GM23338 (cell line): ENCODE measurements at regions not wholly inside any gene's neighbourhood (a gene's known extent, or its start where the extent isn't known, plus 50 kb on each side); places are given as distances from the start of the nearest gene placed in this dataset.
"Not testable (repeated sequence)": the region's sequence is repeated elsewhere in the genome, so short reads cannot be mapped to it uniquely, and the experiment has no call there.

Experiments used
- ATAC-seq: fragments of 200-7000 bp; cut with Tn5 transposase; 3 replicates; pipeline ENCODE4 v1.9.1; 2020
- DNase-seq: peaks from one replicate; pipeline ENCODE4 v3.0.0-alpha.2; 2015; ENCODE audit warnings: low spot score
- H2AFZ ChIP-seq: fragments of 200-600 bp; sonication (generic); 2 replicates; pipeline ENCODE4 v1.8.0; 2016; ENCODE audit warnings: antibody characterized with exemption, mild to moderate bottlenecking, moderate library complexity
- H3F3A ChIP-seq: fragments of 200-600 bp; sonication (generic); replicated peaks from 2 replicates; pipeline ENCODE4 v1.8.0; 2017; ENCODE audit warnings: antibody characterized with exemption, mixed run types, low read depth
- H3K27ac ChIP-seq: fragments of 200-600 bp; sonication (generic); 2 replicates; pipeline ENCODE4 v1.6.1; 2016; ENCODE audit warnings: low read depth
- H3K27me3 ChIP-seq: fragments of 200-600 bp; sonication (generic); 2 replicates; pipeline ENCODE4 v1.8.0; 2016; ENCODE audit warnings: mild to moderate bottlenecking, mixed run types, moderate library complexity; ENCODE audit not compliant: insufficient read depth
- H3K36me3 ChIP-seq: fragments of 200-600 bp; sonication (generic); 2 replicates; pipeline ENCODE4 v1.8.0; 2016; ENCODE audit warnings: mild to moderate bottlenecking; ENCODE audit not compliant: insufficient read depth
- H3K4me1 ChIP-seq: fragments of 200-600 bp; sonication (generic); 2 replicates; pipeline ENCODE4 v1.8.0; 2016; ENCODE audit warnings: mild to moderate bottlenecking, moderate library complexity; ENCODE audit not compliant: insufficient read depth
- H3K4me2 ChIP-seq: fragments of 200-600 bp; sonication (generic); 2 replicates; pipeline ENCODE4 v1.7.1; 2017; ENCODE audit warnings: mixed run types
- H3K4me3 ChIP-seq: fragments of 200-600 bp; sonication (generic); 2 replicates; pipeline ENCODE4 v1.6.1; 2016; ENCODE audit warnings: mixed run types
- H3K79me2 ChIP-seq: fragments of 200-600 bp; sonication (generic); replicated peaks from 2 replicates; pipeline ENCODE4 v1.8.0; 2017; ENCODE audit warnings: mild to moderate bottlenecking; ENCODE audit not compliant: insufficient read depth
- H3K9me2 ChIP-seq: fragments of 200-600 bp; sonication (generic); 2 replicates; pipeline ENCODE4 v1.8.0; 2017; ENCODE audit not compliant: insufficient read depth
- H4K20me1 ChIP-seq: fragments of 200-600 bp; sonication (generic); replicated peaks from 2 replicates; pipeline ENCODE4 v1.8.0; 2017; ENCODE audit warnings: mild to moderate bottlenecking; ENCODE audit not compliant: insufficient read depth
- H3K27ac Mint-ChIP-seq: 2 replicates; pipeline ENCODE4 v1.8.0; 2020; ENCODE audit warnings: inconsistent platforms, mild to moderate bottlenecking, moderate library complexity, mixed read lengths
- H3K27me3 Mint-ChIP-seq: 3 replicates; pipeline ENCODE4 v1.8.0; 2022; ENCODE audit warnings: low read depth, mild to moderate bottlenecking, moderate library complexity, mixed read lengths, inconsistent platforms; ENCODE audit not compliant: insufficient read depth, poor library complexity
- H3K36me3 Mint-ChIP-seq: 3 replicates; pipeline ENCODE4 v1.8.0; 2021; ENCODE audit warnings: low read depth, mild to moderate bottlenecking, inconsistent platforms, moderate library complexity, mixed read lengths
- H3K4me1 Mint-ChIP-seq: 3 replicates; pipeline ENCODE4 v1.8.0; 2020; ENCODE audit warnings: mild to moderate bottlenecking, inconsistent platforms, mixed read lengths
- H3K4me3 Mint-ChIP-seq: 3 replicates; pipeline ENCODE4 v1.8.0; 2021; ENCODE audit warnings: moderate library complexity, mild to moderate bottlenecking, inconsistent platforms, mixed read lengths
- H3K9me3 Mint-ChIP-seq: 3 replicates; pipeline ENCODE4 v1.8.0; 2020; ENCODE audit warnings: moderate library complexity, mild to moderate bottlenecking, inconsistent platforms, mixed read lengths
- CREB1 ChIP-seq: fragments of 250-450 bp; sonication (Bioruptor Pico); IDR thresholded peaks from 2 replicates; pipeline ENCODE4 v1.5.0; 2020; ENCODE audit warnings: low read depth, mild to moderate bottlenecking, moderate library complexity
- CTCF ChIP-seq, 2 experiments: fragments of 200-600 bp in 1 of 2; sonication (generic) in 1 of 2; conservative IDR thresholded peaks; 2 replicates each; pipeline versions ENCODE4 v1.5.1 to v1.6.1; 2016 to 2017; ENCODE audit warnings: antibody characterized with exemption in 2 of 2, low read depth in 2 of 2, mild to moderate bottlenecking in 2 of 2, moderate library complexity in 1 of 2
- ETS1 ChIP-seq: IDR thresholded peaks from 2 replicates; pipeline ENCODE4 v1.6.1; 2016; ENCODE audit warnings: antibody characterized with exemption
- JUNB ChIP-seq: IDR thresholded peaks from one replicate; pipeline ENCODE4 v1.6.1; 2016; ENCODE audit warnings: antibody characterized with exemption; ENCODE audit not compliant: unreplicated experiment
- POLR2AphosphoS5 ChIP-seq: IDR thresholded peaks from 2 replicates; pipeline ENCODE4 v1.6.1; 2016; ENCODE audit warnings: antibody characterized with exemption, low read depth
- REST ChIP-seq: IDR thresholded peaks from one replicate; pipeline ENCODE4 v1.6.1; 2018; ENCODE audit warnings: antibody characterized with exemption; ENCODE audit not compliant: unreplicated experiment

- H2AFZ ChIP-seq = no peak overlapping the region
- Mint-ChIP-seq H3K36me3 (no peaks in the 10 kb centered on the region), H3K4me1 (peaks cover 10% of the 10 kb centered on the region), H3K27me3 (no peaks in the 10 kb centered on the region), H3K27ac (no peak overlapping the region), H3K4me3 (no peak overlapping the region), H3K9me3 (no peaks in the 10 kb centered on the region; the same call in 2 of the 3 replicates)
- H3K4me2 ChIP-seq = no peak overlapping the region
- H3F3A ChIP-seq = no peaks in the 10 kb centered on the region
- H3K79me2 ChIP-seq = no peaks in the 10 kb centered on the region
- H3K4me3 ChIP-seq = no peak overlapping the region
- H4K20me1 ChIP-seq = no peaks in the 10 kb centered on the region
- peaks cover 6% of the 10 kb centered on the region; the same call in 1 of the 2 replicates for H3K4me1 ChIP-seq
- H3K9me2 ChIP-seq = no peaks in the 10 kb centered on the region
- no peak overlapping the region for H3K27ac ChIP-seq
- H3K36me3 ChIP-seq = no peaks in the 10 kb centered on the region
- ATAC-seq (no peak), DNase-seq (peak; percentile 57)
- no peaks in the 10 kb centered on the region for H3K27me3 ChIP-seq
- TF ChIP-seq CTCF (conservative IDR thresholded peaks at IDR 0.05; ENCODE audit: low read depth in 2 of 2) (peak; percentile 64 to 72), ETS1 (no peak)
Measured at GRCh38 chrX:17944833-17945497, 83.9 kb upstream of the RAI2 start.

GRCh38 chrX:17941171-17941570 lies 80.1 kb upstream of the RAI2 start:
- not testable (repeated sequence) for H3K36me3 Mint-ChIP-seq, H3K27me3 ChIP-seq, H3K4me3 Mint-ChIP-seq, H4K20me1 ChIP-seq, H3K9me2 ChIP-seq, H3F3A ChIP-seq, H2AFZ ChIP-seq, DNase-seq, H3K9me3 Mint-ChIP-seq, H3K27ac ChIP-seq, ATAC-seq, H3K79me2 ChIP-seq, H3K36me3 ChIP-seq, H3K4me1 ChIP-seq, H3K27me3 Mint-ChIP-seq, H3K27ac Mint-ChIP-seq, H3K4me2 ChIP-seq, H3K4me3 ChIP-seq
- H3K4me1 Mint-ChIP-seq = peaks cover 11% of the 10 kb centered on the region

- Mint-ChIP-seq H3K4me3 (no peak overlapping the region), H3K9me3 (no peaks in the 10 kb centered on the region; the same call in 2 of the 3 replicates), H3K4me1 (peaks cover 11% of the 10 kb centered on the region), H3K27me3 (peaks cover 1% of the 10 kb centered on the region), H3K27ac (no peak overlapping the region), H3K36me3 (no peaks in the 10 kb centered on the region)
- H3K27me3 ChIP-seq = no peaks in the 10 kb centered on the region
- no peaks in the 10 kb centered on the region for H3F3A ChIP-seq
- DNase-seq = no peak
- no peak for ATAC-seq
- no peak overlapping the region for H3K4me3 ChIP-seq
- H3K27ac ChIP-seq = no peak overlapping the region
- no peaks in the 10 kb centered on the region for H3K79me2 ChIP-seq
- H3K4me1 ChIP-seq = peaks cover 6% of the 10 kb centered on the region; the same call in 1 of the 2 replicates
- no peaks in the 10 kb centered on the region for H3K9me2 ChIP-seq
- no peaks in the 10 kb centered on the region for H4K20me1 ChIP-seq
- no peak overlapping the region for H2AFZ ChIP-seq
- H3K4me2 ChIP-seq = no peak overlapping the region
- no peaks in the 10 kb centered on the region for H3K36me3 ChIP-seq
- TF ChIP-seq ETS1 (no peak), REST (no peak), CREB1 (no peak), POLR2AphosphoS5 (no peak), JUNB (no peak)
Measured at GRCh38 chrX:17939724-17940123, 78.6 kb upstream of the RAI2 start.
